HK-2 (cell line): ENCODE measurements at regions not wholly inside any gene's neighbourhood (a gene's known extent, or its start where the extent isn't known, plus 50 kb on each side); places are given as distances from the start of the nearest gene placed in this dataset.
A peak's percentile ranks its signal among the peaks of the same experiment; 100 is the strongest.
"Not testable (repeated sequence)": the region's sequence is repeated elsewhere in the genome, so short reads cannot be mapped to it uniquely, and the experiment has no call there.

Experiments
- DNase-seq: peaks from one replicate; pipeline ENCODE4 v3.0.0-alpha.2; 2018; ENCODE audit not compliant: unreplicated experiment

- DNase-seq: not testable (repeated sequence)
Observed at GRCh38 chr17:30712859-30713258, 111.6 kb downstream of the CRLF3 start.

DNA sequence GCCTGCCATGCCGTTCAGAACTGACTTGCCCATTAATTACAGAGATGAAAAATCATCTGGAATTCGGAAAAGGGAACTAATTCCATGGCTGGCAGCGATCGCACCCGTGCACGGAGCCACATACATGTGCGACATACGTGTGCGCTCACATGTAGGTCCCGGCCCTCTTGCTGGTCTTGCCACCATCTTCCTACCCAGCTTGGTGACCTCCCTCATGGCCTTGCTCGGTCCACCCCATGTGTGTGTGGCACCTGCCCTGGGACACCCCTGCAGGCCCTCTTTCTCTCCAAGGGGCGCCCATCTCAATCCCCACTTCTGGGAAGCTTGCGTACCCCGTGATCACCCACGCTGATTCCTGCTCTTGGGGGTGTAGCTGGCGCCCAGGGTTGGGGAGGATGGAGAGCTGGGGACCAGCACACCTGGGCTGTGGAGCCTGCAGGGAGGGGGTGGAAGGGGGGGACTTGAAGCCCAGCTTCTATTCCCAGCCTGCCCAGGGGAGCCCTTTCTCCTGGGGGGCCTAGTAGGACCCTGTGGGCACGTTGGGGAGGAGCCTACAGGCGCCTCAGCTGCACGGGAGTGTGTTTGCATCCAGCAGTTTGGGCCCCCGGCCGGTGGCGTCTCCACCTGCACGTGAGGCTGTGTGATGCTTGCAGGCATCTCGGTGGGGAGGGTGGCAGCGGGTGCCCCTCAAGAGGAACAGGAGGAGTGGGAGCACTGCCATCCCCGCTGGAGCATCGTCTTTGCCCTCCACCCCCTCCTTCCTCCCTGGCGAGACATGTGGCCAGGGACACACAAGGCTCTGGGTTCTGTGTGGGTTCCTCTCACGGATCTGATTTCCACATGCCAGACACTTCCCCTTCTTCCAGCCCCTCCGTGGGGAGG, 112.6 kb downstream of the CRLF3 start:
- not testable (repeated sequence) for DNase-seq

DNA sequence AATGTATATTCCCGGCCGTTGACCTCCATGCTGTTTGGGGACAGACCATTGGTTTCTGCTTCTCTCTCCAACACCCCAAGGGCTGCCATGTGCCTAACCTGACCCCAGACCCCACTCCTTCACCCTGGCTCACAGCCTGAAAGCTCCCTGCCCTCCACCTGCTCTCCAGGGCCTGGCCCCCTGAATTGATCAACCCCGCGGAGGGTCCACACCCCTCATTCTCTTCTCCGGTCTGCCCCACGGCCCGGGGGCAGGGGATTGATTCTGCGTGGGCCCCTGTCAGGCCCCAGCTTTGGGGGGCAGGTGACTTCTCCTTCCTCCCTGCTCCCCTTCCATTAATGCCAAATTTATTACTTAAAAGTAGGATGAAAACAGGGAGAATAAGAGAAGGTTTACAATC, 113.3 kb downstream of the CRLF3 start:
- not testable (repeated sequence) for DNase-seq

GRCh38 chr17:30710276-30711088, 114.0 kb downstream of the CRLF3 start:
- DNase-seq: not testable (repeated sequence)

- DNase-seq: not testable (repeated sequence)
Observed at GRCh38 chr17:30709561-30710275, 114.8 kb downstream of the CRLF3 start.

DNA sequence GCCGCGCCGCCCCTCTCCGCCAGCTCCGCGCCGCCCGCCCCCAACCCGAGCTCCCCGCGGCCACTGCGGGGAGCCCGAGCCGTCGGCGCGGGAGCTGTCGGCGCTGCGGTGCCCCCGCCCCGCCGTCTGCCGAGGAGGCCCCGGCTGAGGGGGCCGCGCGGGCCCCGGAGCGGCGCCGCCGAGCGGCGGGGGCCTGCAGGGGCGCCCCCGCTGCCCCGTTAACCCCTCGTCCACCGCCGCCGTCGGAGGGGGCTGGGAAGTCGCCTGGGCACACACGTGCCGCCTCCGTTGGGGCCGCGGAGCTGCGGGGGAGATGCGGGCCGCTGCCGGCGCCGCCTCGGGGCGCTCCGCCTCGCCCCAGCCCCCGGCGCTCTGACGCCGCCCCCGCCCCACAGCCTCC, 115.4 kb downstream of the CRLF3 start:
- DNase-seq: not testable (repeated sequence)

DNA sequence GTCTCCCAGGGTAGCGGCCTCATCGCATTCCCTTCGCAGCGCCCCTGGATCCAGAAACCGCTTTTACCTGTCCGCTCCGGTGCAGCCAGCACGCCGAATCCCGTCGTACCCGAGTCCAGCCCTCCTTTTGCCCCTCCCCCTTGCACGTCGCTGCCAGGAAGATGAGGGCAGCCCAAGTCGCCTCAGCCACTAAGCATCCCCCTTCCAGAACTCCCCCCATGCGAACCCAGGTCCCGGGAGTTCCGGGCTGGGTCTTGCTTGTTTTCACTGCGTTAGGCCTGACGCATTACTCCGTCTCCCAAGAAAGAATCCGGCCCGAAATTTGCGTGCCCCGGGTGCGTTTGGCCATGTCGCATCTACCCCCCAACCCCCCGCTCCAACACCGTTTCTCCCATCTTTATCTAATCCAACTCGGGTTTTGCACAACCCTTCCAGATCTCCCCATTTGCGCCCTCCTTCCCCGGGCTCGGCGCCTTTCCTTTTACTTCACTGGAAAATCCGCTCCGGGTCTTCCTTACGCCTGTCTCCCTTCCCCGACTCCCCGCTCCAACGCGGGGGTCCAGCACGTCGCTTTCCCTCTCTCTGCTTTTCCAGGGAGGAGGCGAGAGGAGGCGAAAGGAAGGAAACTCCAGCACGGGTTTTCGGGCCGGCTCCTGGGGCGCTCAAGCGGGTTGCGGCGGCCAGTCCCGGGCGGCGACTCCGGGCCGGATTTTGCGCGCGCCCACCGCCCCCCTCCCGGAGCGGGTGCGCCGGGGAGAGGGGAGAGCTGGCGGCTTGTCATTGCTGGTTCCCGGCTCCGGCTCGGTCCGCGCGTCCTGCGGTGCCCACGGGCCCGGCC, 116.0 kb downstream of the CRLF3 start:
- DNase-seq: peak; percentile 83

GRCh38 chr17:30707724-30708240, 116.7 kb downstream of the CRLF3 start:
- DNase-seq: peak; percentile 46

DNA sequence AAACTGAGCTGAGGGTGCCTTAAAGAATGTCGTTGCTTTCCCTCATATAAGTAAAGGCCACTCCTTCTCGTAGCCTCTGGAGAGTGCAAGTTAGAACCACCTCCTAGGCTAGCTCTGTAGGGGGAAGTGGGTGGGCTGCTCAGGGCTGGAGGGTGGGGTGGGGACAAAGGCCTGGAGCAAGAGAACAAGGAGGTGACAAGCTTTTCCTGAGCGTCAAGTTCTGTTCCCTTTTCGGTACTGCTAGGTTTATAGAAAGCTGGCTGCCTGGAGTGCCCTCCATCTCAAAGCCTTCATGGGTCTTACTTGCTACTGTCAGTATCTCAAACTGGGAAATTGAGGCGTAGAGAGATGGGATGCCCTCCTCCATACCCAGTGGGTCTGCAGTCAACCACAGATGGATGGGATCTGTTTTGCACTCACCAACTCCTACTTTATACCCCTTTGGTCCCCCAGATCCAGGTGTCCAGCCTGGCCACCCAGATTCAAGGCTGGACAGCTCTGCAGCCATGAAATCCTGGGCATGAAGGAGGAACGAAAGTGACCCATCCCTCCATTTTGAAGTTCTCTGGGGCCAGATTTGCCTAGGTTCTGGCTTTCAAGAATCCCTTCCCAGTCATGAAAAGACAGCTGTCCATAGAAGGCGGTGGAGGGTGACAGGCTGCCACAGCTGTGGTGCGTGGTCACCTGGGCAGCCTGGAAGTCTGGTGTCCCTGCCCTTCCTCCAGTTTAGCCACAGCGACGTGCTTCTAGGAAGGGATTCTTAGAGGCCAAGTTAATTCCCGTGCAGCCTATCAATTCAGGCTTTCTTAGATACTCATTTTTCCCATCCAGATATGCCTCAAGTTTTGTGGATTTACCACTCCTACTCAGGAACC, 117.8 kb downstream of the CRLF3 start:
- not testable (repeated sequence) for DNase-seq

GRCh38 chr17:30706004-30706403, 118.5 kb downstream of the CRLF3 start:
- DNase-seq: not testable (repeated sequence)

DNA sequence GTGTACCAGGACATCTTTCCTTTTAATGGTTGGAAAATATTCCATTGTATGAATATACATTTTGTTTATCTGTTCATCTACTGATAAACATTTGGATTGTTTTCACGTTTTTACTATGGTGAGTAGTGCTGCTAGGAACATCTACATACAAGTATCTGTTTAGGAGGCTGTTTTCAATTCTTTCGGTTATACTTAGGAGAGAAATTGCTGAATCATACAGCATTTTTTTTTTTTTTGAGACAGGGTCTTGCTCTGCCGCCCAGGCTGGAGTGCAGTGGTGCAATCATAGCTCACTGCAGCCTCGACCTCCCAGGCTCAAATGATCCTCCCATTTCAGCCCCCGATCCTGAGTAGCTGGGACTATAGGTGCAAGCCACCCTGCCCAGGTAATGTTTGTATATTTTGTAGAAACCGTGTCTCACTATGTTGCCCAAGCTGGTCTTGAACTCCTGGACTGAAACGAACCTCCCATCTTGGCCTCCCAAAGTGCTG, 122.9 kb downstream of the CRLF3 start:
- DNase-seq: no peak

GRCh38 chr17:30700833-30701232, 123.7 kb downstream of the CRLF3 start:
- DNase-seq: not testable (repeated sequence)

- DNase-seq: peak; percentile 76
Observed at GRCh38 chr17:30697619-30698460, 126.7 kb downstream of the CRLF3 start.

DNA sequence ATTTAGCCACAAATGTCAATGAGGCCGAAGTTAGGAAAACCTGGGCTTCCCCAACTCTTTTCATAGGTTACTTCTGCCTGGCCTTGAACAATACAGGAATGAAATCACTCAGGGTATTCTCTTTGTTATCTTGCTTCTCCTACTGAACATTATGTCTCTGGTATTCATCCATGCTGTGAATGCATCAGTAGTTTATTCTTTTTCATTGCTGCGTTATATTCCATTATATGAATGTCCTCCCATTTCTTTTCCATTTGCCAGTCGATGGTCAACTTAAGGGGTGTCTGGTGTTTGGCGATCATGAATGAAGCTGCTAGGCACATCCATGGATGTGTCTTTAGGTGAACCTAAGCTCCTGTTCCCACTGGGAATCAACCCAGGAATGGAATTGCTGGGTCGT, 128.3 kb downstream of the CRLF3 start:
- DNase-seq: no peak

GRCh38 chr17:30695265-30695811, 129.2 kb downstream of the CRLF3 start:
- not testable (repeated sequence) for DNase-seq

DNA sequence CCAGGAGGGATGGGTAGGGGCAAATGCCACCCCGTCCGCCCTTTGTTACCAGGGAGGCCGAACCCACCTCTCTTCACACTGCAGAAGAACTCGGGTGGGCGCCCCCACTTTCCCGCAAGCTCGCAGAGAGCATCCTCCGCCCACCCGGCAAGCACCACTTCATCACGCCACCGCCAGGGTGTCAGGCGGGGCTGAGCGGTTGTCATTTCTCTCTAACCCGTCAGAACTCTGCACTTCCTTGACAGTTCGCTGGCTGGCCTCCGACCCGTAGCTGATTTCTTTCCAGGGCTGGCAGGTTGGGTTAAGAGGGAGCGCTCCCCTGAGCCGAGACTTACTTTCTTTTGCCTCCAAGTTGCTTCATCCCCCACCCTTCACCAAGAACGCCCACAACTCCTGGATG, 130.7 kb downstream of the CRLF3 start:
- DNase-seq: not testable (repeated sequence)

GRCh38 chr17:30689266-30690000, 135.1 kb downstream of the CRLF3 start:
- DNase-seq: not testable (repeated sequence)
